Stomach (tissue), 8 donors: ENCODE measurements at regions not wholly inside any gene's neighbourhood (a gene's known extent, or its start where the extent isn't known, plus 50 kb on each side); places are given as distances from the start of the nearest gene placed in this dataset.

Source experiments
- DNase-seq, 2 donors: peaks; one replicate each; pipeline versions ENCODE4 v3.0.0 to v3.0.0-alpha.2; 2013 to 2019
- H3K27ac ChIP-seq, 5 donors: fragments of 200-600 bp in 4 of 5; sonication (generic) in 4 of 5; one replicate each; pipeline ENCODE4 v1.5.1; 2013 to 2019; ENCODE audit warnings: mild to moderate bottlenecking in 1 of 5, moderate library complexity in 1 of 5
- H3K27me3 ChIP-seq, 3 donors: fragments of 200-600 bp; sonication (generic); one replicate each; pipeline ENCODE4 v1.5.1; 2017 to 2019; ENCODE audit warnings: mixed run types in 1 of 3
- H3K36me3 ChIP-seq, 4 donors: fragments of 200-600 bp; sonication (generic); 1 replicate in 3 of 4; 2 replicates in 1 of 4; pipeline ENCODE4 v1.5.1; 2016 to 2019
- H3K4me1 ChIP-seq, 4 donors: fragments of 200-600 bp; sonication (generic); one replicate each; pipeline ENCODE4 v1.5.1; 2016 to 2019
- H3K4me3 ChIP-seq, 4 donors: fragments of 200-600 bp; sonication (generic) in 3 of 4; one replicate each; pipeline ENCODE4 v1.5.1; 2016 to 2019; ENCODE audit warnings: mild to moderate bottlenecking in 1 of 4
- H3K9me3 ChIP-seq, 4 donors: fragments of 200-600 bp; sonication (generic); one replicate each; pipeline ENCODE4 v1.5.1; 2016 to 2019
- EP300 ChIP-seq: sonication (generic); formaldehyde crosslinking; IDR thresholded peaks from one replicate; pipeline ENCODE4 v1.6.1; 2017; ENCODE audit warnings: antibody characterized with exemption
- POLR2A ChIP-seq, 4 donors: fragments of 450-650 bp; IDR thresholded peaks; one replicate each; pipeline ENCODE4 v1.6.1; 2016; ENCODE audit warnings: antibody characterized with exemption in 4 of 4, control low read depth in 2 of 4, mild to moderate bottlenecking in 1 of 4, moderate library complexity in 1 of 4
- POLR2AphosphoS5 ChIP-seq, 3 donors: sonication (generic); formaldehyde crosslinking; IDR thresholded peaks; one replicate each; pipeline ENCODE4 v1.6.1; 2016; ENCODE audit warnings: antibody characterized with exemption in 3 of 3
- WGBS, 5 donors: extraction: QIAGEN DNeasy Blood & Tissue Kit in 3 of 5; methylation state at CpG; one replicate each; pipeline versions ENCODE4 v1.1.5 to v1.1.7; 2013 to 2018; 5-methylcytosine and 5-hydroxymethylcytosine counted together
- intact Hi-C: fragments of 100-400 bp; cut with DNase I; formaldehyde crosslinking; loops from one replicate; pipeline ENCODE4 v1.15.1; 2023; ENCODE audit warnings: low total_unique reads
- TF ChIP-seq, protein P1 (sequence below), 7 experiments: fragments of 450-650 bp in 4 of 7; fragments of 200-600 bp in 3 of 7; sonication (generic) in 3 of 7; IDR thresholded peaks; one replicate each; pipeline ENCODE4 v1.5.1; 2016 to 2019; ENCODE audit warnings: antibody characterized with exemption in 7 of 7, control low read depth in 2 of 7, mild to moderate bottlenecking in 1 of 7
- donor health status: healthy with polysubstance abuse.
- donor health status: Bipolar disorder and iron deficiency.
- donor health status: healthy.

DNA sequence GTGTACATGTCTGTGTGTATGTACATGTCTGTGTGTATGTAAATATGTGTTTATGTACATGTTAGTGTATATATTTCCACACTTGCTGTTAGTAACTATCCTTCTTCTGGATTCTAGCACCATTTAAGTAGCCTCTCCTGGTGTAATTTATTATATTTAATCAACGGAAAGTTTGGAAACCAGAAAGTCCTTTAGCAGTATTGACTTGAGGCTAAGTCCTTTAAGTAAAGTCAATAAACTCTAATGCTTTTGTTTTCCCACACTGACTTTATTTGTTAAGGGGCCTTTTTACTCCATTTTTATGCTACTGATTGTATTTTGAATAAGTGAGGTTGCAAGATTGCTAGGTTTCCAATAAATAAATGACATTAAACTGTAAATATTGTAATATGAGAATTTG lies 876.4 kb upstream of the SEL1L start:
- no peak for DNase-seq
- 23 to 53% (median 34%) methylated on average over 1 of the region's 1 CpG for WGBS, 5 donors
- Histone ChIP-seq H3K9me3 (no peaks in the 10 kb centered on the region), H3K4me3 (no peak overlapping the region), H3K36me3 (no peaks in the 10 kb centered on the region), H3K27ac (no peak overlapping the region), H3K27me3 (no peaks in the 10 kb centered on the region), H3K4me1 (no peaks in the 10 kb centered on the region)
- no peak for TF ChIP-seq POLR2AphosphoS5 (IDR thresholded peaks at IDR 0.05)
- TF ChIP-seq POLR2A (IDR thresholded peaks at IDR 0.05) = no peak
- TF ChIP-seq EP300 = no peak
- TF ChIP-seq, protein P1, sequence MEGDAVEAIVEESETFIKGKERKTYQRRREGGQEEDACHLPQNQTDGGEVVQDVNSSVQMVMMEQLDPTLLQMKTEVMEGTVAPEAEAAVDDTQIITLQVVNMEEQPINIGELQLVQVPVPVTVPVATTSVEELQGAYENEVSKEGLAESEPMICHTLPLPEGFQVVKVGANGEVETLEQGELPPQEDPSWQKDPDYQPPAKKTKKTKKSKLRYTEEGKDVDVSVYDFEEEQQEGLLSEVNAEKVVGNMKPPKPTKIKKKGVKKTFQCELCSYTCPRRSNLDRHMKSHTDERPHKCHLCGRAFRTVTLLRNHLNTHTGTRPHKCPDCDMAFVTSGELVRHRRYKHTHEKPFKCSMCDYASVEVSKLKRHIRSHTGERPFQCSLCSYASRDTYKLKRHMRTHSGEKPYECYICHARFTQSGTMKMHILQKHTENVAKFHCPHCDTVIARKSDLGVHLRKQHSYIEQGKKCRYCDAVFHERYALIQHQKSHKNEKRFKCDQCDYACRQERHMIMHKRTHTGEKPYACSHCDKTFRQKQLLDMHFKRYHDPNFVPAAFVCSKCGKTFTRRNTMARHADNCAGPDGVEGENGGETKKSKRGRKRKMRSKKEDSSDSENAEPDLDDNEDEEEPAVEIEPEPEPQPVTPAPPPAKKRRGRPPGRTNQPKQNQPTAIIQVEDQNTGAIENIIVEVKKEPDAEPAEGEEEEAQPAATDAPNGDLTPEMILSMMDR (IDR thresholded peaks at IDR 0.05) = no peak
- intact Hi-C loops = no loop called here

DNA sequence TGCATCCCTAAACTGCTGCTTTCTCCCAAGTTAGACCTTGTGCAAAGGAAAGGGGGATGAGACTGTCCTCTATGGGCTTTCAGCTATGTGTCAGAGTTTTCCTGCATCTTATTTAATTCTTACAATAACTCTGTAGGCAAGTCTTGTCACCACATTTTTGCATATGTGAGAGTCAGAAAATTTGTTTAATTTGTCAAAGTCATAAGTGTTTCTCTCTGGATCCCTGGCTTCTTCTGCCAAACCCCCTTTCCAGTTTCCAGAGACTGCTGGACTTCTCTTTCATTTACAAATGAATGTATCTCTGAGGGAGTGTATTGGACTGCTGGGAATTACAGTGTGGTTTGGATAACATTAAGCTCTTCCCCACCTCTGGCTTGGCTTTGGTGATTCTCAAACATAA lies 877.6 kb upstream of the SEL1L start:
- Histone ChIP-seq H3K9me3 (no peaks in the 10 kb centered on the region), H3K27ac (no peak overlapping the region), H3K4me1 (no peaks in the 10 kb centered on the region), H3K36me3 (no peaks in the 10 kb centered on the region), H3K27me3 (no peaks in the 10 kb centered on the region), H3K4me3 (no peak overlapping the region)
- intact Hi-C loops = no loop called here
- TF ChIP-seq, protein P1 (IDR thresholded peaks at IDR 0.05) = no peak
- TF ChIP-seq POLR2A (IDR thresholded peaks at IDR 0.05) (no peak), EP300 (no peak), POLR2AphosphoS5 (IDR thresholded peaks at IDR 0.05) (no peak)
- no peak for DNase-seq

DNA sequence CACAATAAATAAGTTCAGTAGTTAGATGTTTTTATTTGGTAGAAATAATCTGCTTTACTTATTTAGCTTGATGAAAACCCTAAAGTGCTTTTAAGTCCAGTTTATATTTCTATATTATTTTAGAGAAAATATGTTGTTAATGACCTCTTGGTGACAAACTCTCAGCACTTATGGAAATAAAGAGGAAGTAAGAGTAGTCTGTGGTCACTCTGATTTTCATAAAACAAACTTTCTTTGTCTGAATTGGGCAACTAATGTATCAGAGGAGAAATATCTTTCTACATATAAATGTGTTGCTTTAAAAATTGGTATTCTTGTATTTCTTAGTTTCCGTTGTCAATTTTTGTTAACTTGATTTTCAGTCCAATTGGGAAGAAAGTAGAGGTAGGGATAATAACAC lies 878.9 kb upstream of the SEL1L start:
- H3K27ac ChIP-seq = no peak overlapping the region
- H3K27me3 ChIP-seq = no peaks in the 10 kb centered on the region
- no peaks in the 10 kb centered on the region for H3K36me3 ChIP-seq
- H3K9me3 ChIP-seq = no peaks in the 10 kb centered on the region
- H3K4me3 ChIP-seq = no peak overlapping the region
- no peak for DNase-seq
- WGBS, 5 donors = 76 to 97% (median 93%) methylated on average over 1 of the region's 1 CpG
- TF ChIP-seq EP300 (no peak), POLR2A (IDR thresholded peaks at IDR 0.05) (no peak)
- intact Hi-C loops = no loop called here
- H3K4me1 ChIP-seq = no peaks in the 10 kb centered on the region

DNA sequence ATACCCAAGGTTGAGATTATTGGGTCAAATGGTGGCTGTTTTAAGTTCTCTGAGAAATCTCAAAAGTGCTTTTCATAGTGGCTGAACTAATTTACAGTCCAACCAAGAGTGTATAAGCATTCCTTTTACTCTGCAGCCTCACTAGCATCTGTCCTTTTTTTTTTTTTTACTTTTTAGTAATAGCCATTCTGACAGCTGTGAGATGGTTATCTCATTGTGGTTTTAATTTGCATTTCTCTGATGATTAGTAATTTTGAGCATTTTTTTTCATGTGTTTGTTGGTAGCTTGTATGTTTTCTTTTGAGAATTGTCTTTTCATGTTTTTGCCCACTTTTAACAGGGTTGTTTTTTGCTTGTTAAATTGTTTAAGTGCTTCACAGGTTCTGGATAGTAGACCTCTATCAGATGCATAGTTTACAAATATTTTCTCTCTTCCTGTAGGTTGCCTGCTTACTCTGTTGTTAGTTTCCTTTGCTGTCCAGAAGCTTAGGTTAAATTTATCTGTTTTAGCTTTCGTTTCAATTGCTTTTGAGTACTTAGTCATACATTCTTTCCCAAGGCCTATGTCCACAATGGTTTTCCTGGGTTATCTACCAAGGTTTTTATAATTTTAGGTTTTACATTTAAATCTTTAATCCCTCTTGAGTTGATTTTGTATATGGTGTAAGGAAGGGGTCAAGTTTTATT lies 881.3 kb upstream of the SEL1L start:
- no peak for TF ChIP-seq POLR2AphosphoS5 (IDR thresholded peaks at IDR 0.05)

DNA sequence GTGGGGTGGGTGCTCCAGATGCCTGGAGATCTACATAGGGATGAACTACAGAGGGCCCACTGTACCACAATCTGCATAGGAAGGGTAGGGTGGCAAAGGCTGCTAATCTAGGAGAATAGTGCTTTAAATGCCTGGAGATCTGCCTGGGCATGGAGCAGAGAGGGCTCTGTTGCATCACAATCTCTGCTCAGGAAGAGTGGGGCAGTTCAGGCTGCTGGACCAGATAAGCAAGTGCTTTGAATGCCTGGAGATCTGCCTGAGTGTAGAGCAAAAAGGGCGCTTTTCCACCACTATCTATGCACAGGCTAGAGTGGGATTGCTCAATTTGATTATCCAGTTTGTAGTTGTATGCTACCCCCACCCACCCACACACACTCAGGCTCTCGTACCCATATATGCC lies 886.3 kb upstream of the SEL1L start:
- WGBS, 5 donors = 58 to 93% (median 76%) methylated on average over 2 of the region's 2 CpGs
- H3K4me1 ChIP-seq = no peaks in the 10 kb centered on the region
- no peaks in the 10 kb centered on the region for H3K36me3 ChIP-seq
- peaks cover 0 to 10% (median 9%) of the 10 kb centered on the region in 4 donors for H3K9me3 ChIP-seq
- no peak overlapping the region for H3K4me3 ChIP-seq
- intact Hi-C loops = no loop called here
- DNase-seq = no peak
- no peaks in the 10 kb centered on the region for H3K27me3 ChIP-seq
- H3K27ac ChIP-seq = no peak overlapping the region
- no peak for TF ChIP-seq EP300
- TF ChIP-seq POLR2AphosphoS5 (IDR thresholded peaks at IDR 0.05) = no peak
- TF ChIP-seq, protein P1 (IDR thresholded peaks at IDR 0.05) = no peak
- no peak for TF ChIP-seq POLR2A (IDR thresholded peaks at IDR 0.05)

More for the DNA sequence above, 881.3 kb upstream of the SEL1L start:
- Histone ChIP-seq H3K27ac (no peak overlapping the region), H3K27me3 (no peaks in the 10 kb centered on the region), H3K9me3 (peaks cover 0 to 10% (median 9%) of the 10 kb centered on the region in 4 donors), H3K4me1 (no peaks in the 10 kb centered on the region), H3K36me3 (no peaks in the 10 kb centered on the region), H3K4me3 (no peak overlapping the region)
- intact Hi-C loops = no loop called here
- no peak for DNase-seq
- 44 to 68% (median 61%) methylated on average over 1 of the region's 1 CpG for WGBS, 5 donors
